Skeletal muscle cell (primary cell): ENCODE measurements at regions not wholly inside any gene's neighbourhood (a gene's known extent, or its start where the extent isn't known, plus 50 kb on each side); places are given as distances from the start of the nearest gene placed in this dataset.
"Not testable (repeated sequence)": the region's sequence is repeated elsewhere in the genome, so short reads cannot be mapped to it uniquely, and the experiment has no call there.

Source experiments
- DNase-seq: peaks from one replicate; pipeline ENCODE4 v3.0.0-alpha.2; 2010; ENCODE audit warnings: low read depth
- H3K4me3 ChIP-seq: 2 replicates; pipeline ENCODE4 v1.5.1; 2011; ENCODE audit warnings: low read depth, mild to moderate bottlenecking, control low read depth, low read length, moderate library complexity

GRCh38 chr17:72566671-72567484, 446.1 kb downstream of the SOX9 start:
- H3K4me3 ChIP-seq = no peak overlapping the region
- DNase-seq = no peak

- DNase-seq = no peak
- H3K4me3 ChIP-seq = no peak overlapping the region
Observed at GRCh38 chr17:72567774-72568173, 447.0 kb downstream of the SOX9 start.

DNA sequence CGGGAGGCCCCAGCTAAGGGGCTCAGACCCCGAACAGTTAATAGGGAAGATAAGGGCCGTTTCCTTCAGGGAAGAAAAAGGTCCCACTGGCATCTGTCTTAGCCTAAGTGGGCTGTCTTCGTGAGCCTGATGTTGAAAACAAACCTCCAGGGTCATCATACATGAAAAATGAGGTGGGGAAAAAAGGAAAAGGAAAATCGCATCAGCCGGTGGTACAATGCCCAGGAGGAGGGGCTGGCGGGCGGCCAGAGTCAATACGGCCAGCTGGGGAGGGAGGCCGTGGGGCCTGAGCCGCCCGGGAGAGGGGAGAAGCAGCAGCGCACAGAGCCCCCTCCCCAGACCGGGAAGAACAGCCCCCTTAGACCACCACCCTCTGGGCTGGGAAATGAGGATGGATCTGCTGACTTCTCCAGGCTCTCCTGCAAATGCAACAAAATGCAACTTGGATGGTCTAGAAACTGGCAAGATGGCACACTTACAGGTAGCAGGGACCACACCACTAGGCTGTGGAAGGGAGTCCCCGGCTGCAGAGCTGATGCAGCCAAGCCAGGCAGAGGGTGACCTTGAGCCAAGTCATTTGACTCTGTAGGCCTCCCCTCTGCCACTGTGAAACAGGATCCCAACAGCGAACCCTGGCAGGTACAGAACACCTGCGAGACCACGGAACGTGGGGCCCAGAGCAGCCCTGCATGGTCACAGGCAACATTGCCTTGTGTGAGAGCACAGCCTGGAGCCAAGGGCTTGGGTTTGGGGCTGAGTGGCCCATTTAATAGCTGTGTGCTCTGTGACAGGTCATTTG, 448.5 kb downstream of the SOX9 start:
- no peak for DNase-seq
- H3K4me3 ChIP-seq = no peak overlapping the region

GRCh38 chr17:72571813-72572396, 451.1 kb downstream of the SOX9 start:
- H3K4me3 ChIP-seq = no peak overlapping the region
- DNase-seq = no peak

GRCh38 chr17:72572604-72573491, 452.0 kb downstream of the SOX9 start:
- DNase-seq = no peak

DNA sequence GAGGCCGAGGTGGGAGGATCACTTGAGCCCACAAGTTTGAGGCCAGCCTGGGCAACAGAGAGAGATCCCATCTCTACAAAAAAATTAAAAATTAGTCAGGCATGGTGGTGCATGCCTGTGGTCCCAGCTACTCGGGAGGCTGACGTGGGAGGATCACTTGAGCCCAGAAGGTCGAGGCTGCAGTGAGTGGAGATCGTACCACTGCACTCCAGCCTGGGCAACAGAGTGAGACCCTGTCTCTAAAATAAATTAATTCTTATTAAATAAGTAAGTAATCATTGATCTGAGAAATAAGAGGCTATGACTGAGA, 452.6 kb downstream of the SOX9 start:
- H3K4me3 ChIP-seq, DNase-seq: not testable (repeated sequence)

More at GRCh38 chr17:72572604-72573491, 452.0 kb downstream of the SOX9 start:
- H3K4me3 ChIP-seq = no peak overlapping the region

DNA sequence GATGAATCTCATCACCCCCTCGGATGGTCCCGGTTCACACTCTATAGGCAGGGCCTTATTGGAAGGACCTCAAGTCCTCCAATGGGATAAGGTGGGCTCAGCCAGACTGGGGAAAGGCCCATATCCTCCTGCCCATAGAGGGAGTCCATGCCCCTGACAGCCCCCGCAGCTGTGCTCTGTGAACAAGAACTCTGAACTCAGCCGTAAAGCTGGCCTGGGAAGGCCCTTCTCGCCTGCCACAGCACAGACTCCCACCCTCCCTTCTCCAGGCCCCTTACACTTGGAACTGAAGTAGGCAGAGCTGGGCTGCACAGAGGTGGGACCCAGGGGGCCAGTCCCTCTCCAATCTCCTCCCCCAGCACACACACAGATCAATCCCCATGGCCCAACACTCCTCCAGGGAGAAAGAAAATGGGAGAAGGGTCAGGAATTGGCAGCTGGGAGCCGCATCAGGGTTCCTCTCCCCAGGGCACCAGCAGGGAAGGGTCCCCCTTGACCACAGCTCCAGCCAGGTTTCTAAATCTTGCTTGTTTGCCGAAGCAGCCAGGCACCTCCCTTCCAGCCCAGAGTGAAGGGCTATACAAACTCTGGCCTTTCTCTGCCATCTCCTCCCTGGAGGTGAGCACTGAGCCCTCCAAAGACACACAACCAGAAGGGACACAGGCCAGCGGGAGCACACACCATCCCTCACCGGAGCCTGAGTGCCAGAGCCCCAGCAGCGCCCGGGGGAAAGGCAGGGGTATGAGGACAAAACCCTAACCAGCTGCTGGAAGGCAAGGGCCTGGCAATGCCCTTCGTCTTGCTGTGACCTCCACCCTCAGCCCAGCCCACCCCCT, 454.1 kb downstream of the SOX9 start:
- DNase-seq = no peak
- no peak overlapping the region for H3K4me3 ChIP-seq

GRCh38 chr17:72575542-72576233, 454.9 kb downstream of the SOX9 start:
- no peak for DNase-seq
- no peak overlapping the region for H3K4me3 ChIP-seq

GRCh38 chr17:72576289-72576759, 455.5 kb downstream of the SOX9 start:
- DNase-seq = no peak
- no peak overlapping the region for H3K4me3 ChIP-seq

DNA sequence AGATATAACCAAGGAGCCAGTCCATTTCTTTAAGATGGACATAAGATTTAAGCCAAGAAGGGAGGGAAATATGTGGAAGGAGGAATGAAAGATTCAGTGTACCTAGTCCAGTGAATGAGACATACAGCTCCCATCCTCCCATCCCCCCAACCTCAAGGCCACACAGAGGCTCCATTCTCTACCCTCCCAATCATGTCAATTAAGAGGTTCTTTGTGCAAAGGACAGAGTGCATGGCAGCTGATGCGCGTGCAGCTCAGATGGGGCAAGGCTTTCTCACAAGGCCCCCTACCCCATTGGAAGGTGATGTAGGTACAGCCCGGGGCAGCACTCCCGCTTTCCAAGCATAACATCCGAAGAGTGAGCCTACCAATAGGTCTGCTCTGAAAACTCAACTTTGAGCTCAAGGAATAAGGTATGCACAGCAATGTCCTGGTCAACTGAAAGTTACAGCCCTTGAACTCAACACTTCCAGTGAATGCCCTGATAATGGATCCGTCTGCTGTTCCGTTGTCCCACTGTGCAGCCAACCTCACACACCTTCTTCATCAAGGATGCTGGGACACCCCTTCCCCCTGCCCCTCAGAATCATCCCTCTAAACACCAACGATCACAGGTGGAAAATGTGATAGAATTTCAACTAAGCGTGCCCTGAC, 458.1 kb downstream of the SOX9 start:
- no peak for DNase-seq
- H3K4me3 ChIP-seq = no peak overlapping the region

DNA sequence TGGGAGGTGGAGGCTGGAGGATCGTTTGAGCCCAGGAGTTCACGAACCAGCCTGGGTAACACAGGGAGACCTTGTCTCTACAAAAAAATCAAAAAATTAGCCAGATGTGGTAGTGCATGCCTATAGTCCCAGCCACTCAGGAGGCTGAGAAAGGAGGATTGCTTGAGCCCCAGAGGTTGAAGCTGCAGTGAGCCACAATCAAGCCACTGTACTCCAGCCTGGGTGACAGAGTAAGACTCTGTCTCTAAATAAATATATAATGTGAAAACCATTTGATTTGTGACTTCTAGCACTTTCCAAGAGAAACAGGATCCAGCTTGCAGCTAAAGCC, 459.1 kb downstream of the SOX9 start:
- DNase-seq = no peak
- no peak overlapping the region for H3K4me3 ChIP-seq

- DNase-seq = no peak
- H3K4me3 ChIP-seq = no peak overlapping the region
Observed at GRCh38 chr17:72580321-72581127, 459.7 kb downstream of the SOX9 start.

- DNase-seq = no peak
- H3K4me3 ChIP-seq = no peak overlapping the region
Observed at GRCh38 chr17:72587156-72587555, 466.3 kb downstream of the SOX9 start.

DNA sequence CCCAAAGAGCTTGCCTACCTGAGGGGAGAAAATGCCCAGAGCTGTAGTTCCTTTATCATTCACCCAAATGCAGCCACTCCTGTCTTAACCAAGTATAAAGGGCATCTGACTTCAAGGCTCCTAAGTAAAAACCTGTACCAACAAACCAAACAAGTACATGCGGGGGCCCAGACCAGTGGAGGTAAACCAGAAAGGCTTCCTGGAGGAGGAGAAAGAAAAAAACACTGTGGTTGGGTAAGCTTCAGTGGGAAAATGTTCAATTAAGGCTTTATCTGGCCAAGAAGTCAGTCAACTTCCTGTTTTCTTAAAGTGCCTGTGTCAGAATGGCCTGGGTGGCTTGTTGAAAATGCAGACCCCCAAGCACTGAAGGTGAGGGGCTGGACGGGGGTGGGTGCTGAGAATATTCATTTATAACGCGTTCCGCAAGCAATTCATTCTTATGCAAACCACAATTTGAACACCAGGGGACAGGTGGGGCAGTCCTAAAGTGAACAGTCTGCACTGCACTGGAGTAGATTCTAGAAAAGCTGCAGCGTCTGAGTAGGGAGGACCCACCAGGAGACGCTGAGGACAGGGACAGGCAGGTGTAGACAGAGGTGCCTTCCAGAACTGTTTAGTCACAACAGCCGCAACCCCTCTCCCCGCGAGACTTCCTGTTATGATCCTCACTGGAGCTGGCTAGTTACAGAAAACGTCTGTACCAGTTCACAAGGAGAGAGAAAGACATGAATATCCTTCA, 467.1 kb downstream of the SOX9 start:
- DNase-seq = no peak
- H3K4me3 ChIP-seq = no peak overlapping the region

DNA sequence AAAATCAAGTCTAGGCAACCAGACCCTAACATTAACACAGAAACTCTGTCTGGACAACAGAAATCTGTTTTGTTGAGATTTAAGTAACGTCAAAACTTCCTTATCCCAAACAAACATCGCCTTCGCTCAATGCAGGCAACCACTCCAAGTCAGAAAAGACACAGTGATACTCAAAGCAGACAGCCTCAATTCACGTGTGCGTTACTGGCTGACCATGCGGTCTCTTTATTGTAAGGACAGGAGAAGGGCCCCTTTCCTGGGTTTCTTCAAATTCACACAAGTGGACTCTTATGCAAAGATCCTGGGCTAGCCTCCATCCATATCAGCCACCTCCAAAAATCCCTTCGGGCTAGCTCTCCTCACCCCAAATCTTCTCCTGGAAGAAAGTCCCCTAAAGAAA, 467.7 kb downstream of the SOX9 start:
- no peak overlapping the region for H3K4me3 ChIP-seq

DNA sequence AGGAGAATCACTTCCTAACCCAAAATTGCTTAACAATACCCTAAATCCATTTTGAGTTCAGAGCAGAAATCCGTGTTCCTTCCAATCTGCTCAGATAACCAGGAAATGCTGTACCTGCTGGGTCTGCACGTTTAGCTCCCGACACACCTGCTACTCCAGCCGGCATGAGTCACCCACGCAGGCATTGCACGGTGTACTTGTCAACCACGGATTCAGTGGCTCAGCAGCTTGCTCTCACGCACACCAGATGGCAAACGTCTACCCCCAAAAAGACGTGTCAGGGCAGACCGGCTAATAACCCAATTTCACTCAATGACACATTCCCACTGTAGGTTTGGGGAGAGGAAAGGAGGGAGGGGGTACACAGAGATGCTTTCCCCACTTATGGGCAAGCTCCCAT, 468.1 kb downstream of the SOX9 start:
- H3K4me3 ChIP-seq = no peak overlapping the region

More for the DNA sequence above, 467.7 kb downstream of the SOX9 start:
- no peak for DNase-seq

More for the DNA sequence above, 468.1 kb downstream of the SOX9 start:
- no peak for DNase-seq
